NT2/D1 (cell line): ENCODE measurements at regions not wholly inside any gene's neighbourhood (a gene's known extent, or its start where the extent isn't known, plus 50 kb on each side); places are given as distances from the start of the nearest gene placed in this dataset.

ENCODE experiments used
- SUZ12 ChIP-seq: IDR thresholded peaks from 2 replicates; pipeline ENCODE4 v1.6.1; 2011; ENCODE audit not compliant: insufficient read length, insufficient read depth; ENCODE audit errors: extremely low read depth
- YY1 ChIP-seq: IDR thresholded peaks from 2 replicates; pipeline ENCODE4 v1.6.1; 2011; ENCODE audit not compliant: insufficient read length, insufficient read depth
- ZNF274 ChIP-seq: IDR thresholded peaks from 2 replicates; pipeline ENCODE4 v1.6.1; 2011; ENCODE audit warnings: mild to moderate bottlenecking, low read depth, low read length

DNA sequence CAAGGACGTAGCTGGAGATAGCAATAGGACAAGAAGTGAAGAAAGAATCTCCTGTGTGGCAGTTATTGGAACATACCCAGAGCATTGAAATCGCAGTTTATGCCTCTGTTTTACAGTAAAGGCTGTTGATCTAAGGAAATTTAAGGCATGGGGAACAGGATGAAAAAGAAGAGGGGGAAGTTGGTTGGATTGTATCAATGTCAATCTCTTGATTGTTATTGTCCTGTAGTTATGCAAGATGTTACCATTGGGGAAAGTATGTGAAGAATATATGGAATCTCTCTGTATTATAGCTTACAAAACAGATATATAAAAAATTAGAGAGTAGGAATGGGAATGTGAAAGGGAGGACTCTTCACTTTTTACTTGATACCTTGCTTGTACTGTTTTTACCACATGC is 195.6 kb upstream of the NREP start:
- TF ChIP-seq ZNF274 (no peak), YY1 (no peak), SUZ12 (no peak)
